ENCODE measurements at regions not wholly inside any gene's neighbourhood (a gene's known extent, or its start where the extent isn't known, plus 50 kb on each side); places are given as distances from the start of the nearest gene placed in this dataset.

GRCh38 chr6:170174124-170174770 lies 116.6 kb downstream of the DLL1 start:
- TF ChIP-seq TAF1 (IDR thresholded peaks at IDR 0.05; ENCODE audit: borderline replicate concordance, insufficient read depth, low read length) (no peak), POLR2AphosphoS5 (IDR thresholded peaks at IDR 0.05; ENCODE audit: low read depth, low read length) (no peak)
